ENCODE measurements at regions not wholly inside any gene's neighbourhood (a gene's known extent, or its start where the extent isn't known, plus 50 kb on each side); places are given as distances from the start of the nearest gene placed in this dataset.

DNA sequence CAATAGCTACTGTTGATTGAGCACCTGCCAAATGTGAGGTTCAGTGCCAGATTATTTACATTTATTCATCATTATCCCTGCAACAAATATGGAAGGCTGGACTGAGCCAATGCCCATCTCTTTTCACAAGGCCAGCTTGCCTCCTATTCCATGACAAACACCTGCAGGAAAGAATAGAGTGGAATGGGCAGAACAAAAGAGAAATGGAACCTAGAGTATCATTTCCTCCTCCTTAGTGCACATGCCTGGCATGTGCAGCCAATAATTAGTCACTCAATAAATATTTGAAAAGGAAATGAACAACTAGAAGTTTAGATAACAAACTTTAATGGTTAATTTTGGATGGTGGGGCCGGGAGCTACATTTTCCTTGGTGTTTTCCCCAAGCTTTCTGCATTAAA, 61.4 kb upstream of the MYRIP start:
- Histone ChIP-seq H3K9ac (ENCODE audit: low read depth, low read length) (no peak overlapping the region), H4K20me1 (ENCODE audit: insufficient read depth, low read length) (no peaks in the 10 kb centered on the region), H2BK120ac (ENCODE audit: low read depth, low read length) (no peak overlapping the region), H4K5ac (ENCODE audit: low read depth, low read length) (no peak overlapping the region), H3K27ac (ENCODE audit: insufficient read depth, low read length) (no peak overlapping the region), H2AK5ac (ENCODE audit: low read depth, low read length) (no peak overlapping the region), H3K4ac (ENCODE audit: low read depth, low read length) (no peak overlapping the region), H4K8ac (ENCODE audit: low read depth in 2 of 2, low read length in 2 of 2) (no peak overlapping the region), H2BK5ac (ENCODE audit: low read depth, low read length, poor library complexity, severe bottlenecking) (no peak overlapping the region), H3K56ac (ENCODE audit: extremely low read depth, insufficient read depth, low read length) (no peak overlapping the region), H3K4me2 (ENCODE audit: low read depth, low read length) (no peak overlapping the region), H3K23ac (ENCODE audit: low read depth, low read length) (no peak overlapping the region), H3K18ac (ENCODE audit: low read depth, low read length) (no peak overlapping the region), H3K14ac (replicated peaks; ENCODE audit: low read depth, low read length) (no peak overlapping the region), H3K79me1 (ENCODE audit: low read depth in 1 of 2, low read length in 2 of 2) (no peaks in the 10 kb centered on the region), H3K36me3 (ENCODE audit: control insufficient read depth, insufficient read depth, low read length) (no peaks in the 10 kb centered on the region), H2BK15ac (ENCODE audit: low read depth, low read length) (no peak overlapping the region), H2BK20ac (ENCODE audit: low read depth, low read length) (no peak overlapping the region), H3K9me1 (ENCODE audit: insufficient read depth, low read length) (no peaks in the 10 kb centered on the region), H2AFZ (replicated peaks; ENCODE audit: low read length, poor library complexity) (no peak overlapping the region), H3K9me3 (ENCODE audit: control insufficient read depth, insufficient read depth, low read length) (peaks cover 13% of the 10 kb centered on the region), H3K4me1 (ENCODE audit: control insufficient read depth, insufficient read depth, low read length) (no peaks in the 10 kb centered on the region), H4K91ac (ENCODE audit: insufficient read depth, low read depth, low read length) (no peak overlapping the region), H3K4me3 (ENCODE audit: insufficient read depth, low read depth, low read length) (no peak overlapping the region), H2AK9ac (replicated peaks; ENCODE audit: low read depth, low read length, poor library complexity) (no peak overlapping the region), H3K27me3 (ENCODE audit: control insufficient read depth, insufficient read depth, low read length) (no peaks in the 10 kb centered on the region)
- TF ChIP-seq RFX5 (IDR thresholded peaks at IDR 0.05; ENCODE audit: low read depth, low read length) (no peak), NFE2L2 (IDR thresholded peaks at IDR 0.05; ENCODE audit: low read depth, low read length) (no peak), MAFK (IDR thresholded peaks at IDR 0.05; ENCODE audit: low read depth, low read length) (no peak), FOS (IDR thresholded peaks at IDR 0.05; ENCODE audit: low read depth, low read length) (no peak), SMC3 (IDR thresholded peaks at IDR 0.05; ENCODE audit: low read depth, low read length) (no peak), MAZ (IDR thresholded peaks at IDR 0.05; ENCODE audit: borderline replicate concordance, low read depth, low read length) (no peak), CHD1 (IDR thresholded peaks at IDR 0.05; ENCODE audit: low read depth, low read length) (no peak), RAD21 (IDR thresholded peaks at IDR 0.05; ENCODE audit: low read length) (no peak), POLR2A (IDR thresholded peaks at IDR 0.05; ENCODE audit: low read depth, low read length) (no peak), CEBPB (IDR thresholded peaks at IDR 0.05; ENCODE audit: low read depth, low read length) (no peak), RCOR1 (IDR thresholded peaks at IDR 0.05; ENCODE audit: insufficient replicate concordance, low read length) (no peak), MXI1 (IDR thresholded peaks at IDR 0.05; ENCODE audit: borderline replicate concordance, low read depth, low read length) (no peak), BHLHE40 (IDR thresholded peaks at IDR 0.05; ENCODE audit: low read depth, low read length) (no peak)
- TF ChIP-seq, protein P1, sequence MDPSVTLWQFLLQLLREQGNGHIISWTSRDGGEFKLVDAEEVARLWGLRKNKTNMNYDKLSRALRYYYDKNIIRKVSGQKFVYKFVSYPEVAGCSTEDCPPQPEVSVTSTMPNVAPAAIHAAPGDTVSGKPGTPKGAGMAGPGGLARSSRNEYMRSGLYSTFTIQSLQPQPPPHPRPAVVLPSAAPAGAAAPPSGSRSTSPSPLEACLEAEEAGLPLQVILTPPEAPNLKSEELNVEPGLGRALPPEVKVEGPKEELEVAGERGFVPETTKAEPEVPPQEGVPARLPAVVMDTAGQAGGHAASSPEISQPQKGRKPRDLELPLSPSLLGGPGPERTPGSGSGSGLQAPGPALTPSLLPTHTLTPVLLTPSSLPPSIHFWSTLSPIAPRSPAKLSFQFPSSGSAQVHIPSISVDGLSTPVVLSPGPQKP (IDR thresholded peaks at IDR 0.05; ENCODE audit: borderline replicate concordance, low read depth, low read length) = no peak
- TF ChIP-seq, protein P2, sequence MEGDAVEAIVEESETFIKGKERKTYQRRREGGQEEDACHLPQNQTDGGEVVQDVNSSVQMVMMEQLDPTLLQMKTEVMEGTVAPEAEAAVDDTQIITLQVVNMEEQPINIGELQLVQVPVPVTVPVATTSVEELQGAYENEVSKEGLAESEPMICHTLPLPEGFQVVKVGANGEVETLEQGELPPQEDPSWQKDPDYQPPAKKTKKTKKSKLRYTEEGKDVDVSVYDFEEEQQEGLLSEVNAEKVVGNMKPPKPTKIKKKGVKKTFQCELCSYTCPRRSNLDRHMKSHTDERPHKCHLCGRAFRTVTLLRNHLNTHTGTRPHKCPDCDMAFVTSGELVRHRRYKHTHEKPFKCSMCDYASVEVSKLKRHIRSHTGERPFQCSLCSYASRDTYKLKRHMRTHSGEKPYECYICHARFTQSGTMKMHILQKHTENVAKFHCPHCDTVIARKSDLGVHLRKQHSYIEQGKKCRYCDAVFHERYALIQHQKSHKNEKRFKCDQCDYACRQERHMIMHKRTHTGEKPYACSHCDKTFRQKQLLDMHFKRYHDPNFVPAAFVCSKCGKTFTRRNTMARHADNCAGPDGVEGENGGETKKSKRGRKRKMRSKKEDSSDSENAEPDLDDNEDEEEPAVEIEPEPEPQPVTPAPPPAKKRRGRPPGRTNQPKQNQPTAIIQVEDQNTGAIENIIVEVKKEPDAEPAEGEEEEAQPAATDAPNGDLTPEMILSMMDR (conservative IDR thresholded peaks at IDR 0.05; ENCODE audit: low read depth, low read length) = no peak
- TF ChIP-seq, protein P3, sequence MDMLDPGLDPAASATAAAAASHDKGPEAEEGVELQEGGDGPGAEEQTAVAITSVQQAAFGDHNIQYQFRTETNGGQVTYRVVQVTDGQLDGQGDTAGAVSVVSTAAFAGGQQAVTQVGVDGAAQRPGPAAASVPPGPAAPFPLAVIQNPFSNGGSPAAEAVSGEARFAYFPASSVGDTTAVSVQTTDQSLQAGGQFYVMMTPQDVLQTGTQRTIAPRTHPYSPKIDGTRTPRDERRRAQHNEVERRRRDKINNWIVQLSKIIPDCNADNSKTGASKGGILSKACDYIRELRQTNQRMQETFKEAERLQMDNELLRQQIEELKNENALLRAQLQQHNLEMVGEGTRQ (IDR thresholded peaks at IDR 0.05; ENCODE audit: low read depth, low read length) = no peak
- in situ Hi-C loops (cut with MboI; ENCODE audit: low sequenced_read_pairs) = no loop called here
- intact Hi-C loops (cut with micrococcal nuclease) = no loop called here
- BruUV-seq (replicated peaks) = no TSS peak
- dilution Hi-C loops (cut with HindIII; ENCODE audit: low sequenced_read_pairs, unreplicated experiment) = no loop called here
- CTCF ChIA-PET = interaction anchor here (0.6 kb wide), 1 partner anchor 109 kb away, joined by 3 read pairs; no protein-coding TSS in a partner anchor
- POLR2A ChIA-PET (ENCODE audit: unreplicated experiment) = no interaction called here
- no CpG with 5 or more reads among the region's 1 CpG for WGBS, 2 experiments (ENCODE audit: extremely low coverage in 2 of 2, insufficient read length in 1 of 2)
- ATAC-seq (ENCODE audit: low read depth) = no peak
- no peak for DNase-seq

Measured in IMR-90 (cell line).